Loucy (cell line): ENCODE measurements at regions not wholly inside any gene's neighbourhood (a gene's known extent, or its start where the extent isn't known, plus 50 kb on each side); places are given as distances from the start of the nearest gene placed in this dataset.

ENCODE experiments used
- H2AFZ ChIP-seq: fragments of 200-600 bp; sonication (generic); 2 replicates; pipeline ENCODE4 v1.6.0; 2016; ENCODE audit warnings: antibody characterized with exemption, mild to moderate bottlenecking, low read length, moderate library complexity
- H3F3A ChIP-seq: fragments of 200-600 bp; 2 replicates; pipeline ENCODE4 v1.6.0; 2016; ENCODE audit warnings: antibody characterized with exemption, low read depth, mild to moderate bottlenecking
- H3K27me3 ChIP-seq: fragments of 200-600 bp; sonication (generic); 2 replicates; pipeline ENCODE4 v1.6.1; 2014; ENCODE audit warnings: low read length, mild to moderate bottlenecking; ENCODE audit not compliant: insufficient read depth, poor library complexity, severe bottlenecking
- H3K36me3 ChIP-seq: fragments of 200-600 bp; sonication (generic); 2 replicates; pipeline ENCODE4 v1.6.1; 2016; ENCODE audit warnings: low read length; ENCODE audit not compliant: insufficient read depth
- H3K4me1 ChIP-seq: fragments of 200-600 bp; sonication (generic); 2 replicates; pipeline ENCODE4 v1.5.1; 2014; ENCODE audit warnings: low read length, mild to moderate bottlenecking; ENCODE audit not compliant: insufficient read depth, poor library complexity, severe bottlenecking
- H3K4me2 ChIP-seq: fragments of 200-600 bp; sonication (generic); 2 replicates; pipeline ENCODE4 v1.6.0; 2014; ENCODE audit warnings: antibody characterized with exemption, low read length, low read depth, mild to moderate bottlenecking; ENCODE audit not compliant: poor library complexity, severe bottlenecking
- H3K4me3 ChIP-seq: fragments of 200-600 bp; sonication (generic); 2 replicates; pipeline ENCODE4 v1.5.1; 2014; ENCODE audit warnings: low read length, mild to moderate bottlenecking, mixed read lengths; ENCODE audit not compliant: poor library complexity, severe bottlenecking
- H3K79me2 ChIP-seq: fragments of 200-600 bp; sonication (generic); 2 replicates; pipeline ENCODE4 v1.6.1; 2014; ENCODE audit warnings: low read length; ENCODE audit not compliant: insufficient read depth
- H3K9ac ChIP-seq: fragments of 200-600 bp; sonication (generic); 2 replicates; pipeline ENCODE4 v1.6.0; 2014; ENCODE audit warnings: mild to moderate bottlenecking, low read depth, low read length, moderate library complexity; ENCODE audit not compliant: poor library complexity, severe bottlenecking
- H3K9me2 ChIP-seq: fragments of 200-600 bp; sonication (generic); replicated peaks from 2 replicates; pipeline ENCODE4 v1.6.1; 2016; ENCODE audit warnings: low read depth, low read length, mixed read lengths
- H3K9me3 ChIP-seq: fragments of 200-600 bp; sonication (generic); 2 replicates; pipeline ENCODE4 v1.6.1; 2014; ENCODE audit warnings: mild to moderate bottlenecking, antibody characterized with exemption, low read length, low read depth; ENCODE audit not compliant: insufficient read depth
- H4K20me1 ChIP-seq: fragments of 200-600 bp; sonication (generic); 2 replicates; pipeline ENCODE4 v1.6.0; 2014; ENCODE audit warnings: antibody characterized with exemption, low read length, mild to moderate bottlenecking; ENCODE audit not compliant: insufficient read depth, poor library complexity, severe bottlenecking
- EZH2phosphoT487 ChIP-seq: fragments of 200-600 bp; IDR thresholded peaks from 2 replicates; pipeline ENCODE4 v1.6.1; 2018; ENCODE audit warnings: antibody characterized with exemption, mild to moderate bottlenecking, moderate library complexity, borderline replicate concordance
- TF ChIP-seq, protein P1 (sequence below): fragments of 200-600 bp; sonication (generic); conservative IDR thresholded peaks from 2 replicates; pipeline ENCODE4 v1.5.1; 2014; ENCODE audit warnings: mild to moderate bottlenecking, antibody characterized with exemption, low read length

DNA sequence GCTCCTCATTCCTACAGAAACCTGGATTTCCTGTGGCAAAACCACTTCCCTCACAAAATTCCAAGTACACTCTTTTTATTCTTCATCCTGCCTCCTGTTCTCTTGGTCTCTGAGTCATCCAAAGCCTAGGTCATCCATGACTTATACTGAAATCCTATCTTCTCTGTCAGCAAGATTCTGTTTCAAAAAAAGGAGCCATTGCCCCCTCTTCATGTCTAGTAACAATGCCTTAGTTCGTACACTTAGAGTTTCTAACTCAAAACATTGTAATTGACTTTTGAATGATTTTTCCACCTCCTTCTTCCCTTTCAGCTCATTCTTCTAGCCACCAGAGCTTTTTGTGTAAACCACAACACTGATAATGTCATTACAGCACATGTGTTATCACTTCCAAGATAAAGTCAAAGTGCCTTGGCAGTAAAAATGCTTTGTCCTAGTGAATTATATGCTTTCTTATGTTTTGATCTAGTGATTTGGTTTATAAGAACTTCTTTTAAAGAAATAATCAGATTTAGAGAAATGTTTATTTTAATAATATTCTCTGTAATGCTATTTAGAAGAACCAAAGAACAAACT is 256.5 kb upstream of the NECTIN3 start:
- Histone ChIP-seq H3F3A (no peaks in the 10 kb centered on the region), H3K4me2 (peak overlapping the region; percentile 80), H3K36me3 (no peaks in the 10 kb centered on the region), H3K27me3 (no peaks in the 10 kb centered on the region), H2AFZ (no peak overlapping the region), H3K9me2 (no peaks in the 10 kb centered on the region), H3K4me3 (peak overlapping the region; percentile 62), H3K79me2 (no peaks in the 10 kb centered on the region), H3K4me1 (peaks cover 31% of the 10 kb centered on the region), H3K9me3 (no peaks in the 10 kb centered on the region), H3K9ac (no peak overlapping the region), H4K20me1 (no peaks in the 10 kb centered on the region)
- TF ChIP-seq, protein P1, sequence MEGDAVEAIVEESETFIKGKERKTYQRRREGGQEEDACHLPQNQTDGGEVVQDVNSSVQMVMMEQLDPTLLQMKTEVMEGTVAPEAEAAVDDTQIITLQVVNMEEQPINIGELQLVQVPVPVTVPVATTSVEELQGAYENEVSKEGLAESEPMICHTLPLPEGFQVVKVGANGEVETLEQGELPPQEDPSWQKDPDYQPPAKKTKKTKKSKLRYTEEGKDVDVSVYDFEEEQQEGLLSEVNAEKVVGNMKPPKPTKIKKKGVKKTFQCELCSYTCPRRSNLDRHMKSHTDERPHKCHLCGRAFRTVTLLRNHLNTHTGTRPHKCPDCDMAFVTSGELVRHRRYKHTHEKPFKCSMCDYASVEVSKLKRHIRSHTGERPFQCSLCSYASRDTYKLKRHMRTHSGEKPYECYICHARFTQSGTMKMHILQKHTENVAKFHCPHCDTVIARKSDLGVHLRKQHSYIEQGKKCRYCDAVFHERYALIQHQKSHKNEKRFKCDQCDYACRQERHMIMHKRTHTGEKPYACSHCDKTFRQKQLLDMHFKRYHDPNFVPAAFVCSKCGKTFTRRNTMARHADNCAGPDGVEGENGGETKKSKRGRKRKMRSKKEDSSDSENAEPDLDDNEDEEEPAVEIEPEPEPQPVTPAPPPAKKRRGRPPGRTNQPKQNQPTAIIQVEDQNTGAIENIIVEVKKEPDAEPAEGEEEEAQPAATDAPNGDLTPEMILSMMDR, result no peak
- no peak for TF ChIP-seq EZH2phosphoT487

DNA sequence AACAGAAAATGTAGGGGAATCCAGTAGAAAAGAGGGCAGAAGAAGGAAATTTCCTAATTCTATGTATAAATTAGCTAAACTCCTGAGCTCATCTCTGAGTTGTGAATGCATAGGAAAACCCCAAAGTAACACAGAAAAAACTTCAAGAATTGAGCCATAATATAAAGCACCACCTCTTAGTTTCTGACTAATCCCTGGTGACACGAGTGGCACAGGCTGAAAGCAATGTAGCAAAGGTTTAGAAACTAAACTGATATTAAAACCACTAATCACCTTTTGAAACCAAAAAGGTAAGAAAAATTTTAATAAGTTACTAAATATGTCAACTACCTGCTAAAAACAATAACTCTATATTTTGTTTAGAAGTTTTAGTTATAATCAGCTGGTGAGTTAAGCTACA is 255.6 kb upstream of the NECTIN3 start:
- TF ChIP-seq EZH2phosphoT487, result no peak
- TF ChIP-seq, protein P1, result no peak
- Histone ChIP-seq H3K36me3 (no peaks in the 10 kb centered on the region), H2AFZ (no peak overlapping the region), H3K4me1 (peaks cover 31% of the 10 kb centered on the region), H3K79me2 (no peaks in the 10 kb centered on the region), H3K27me3 (no peaks in the 10 kb centered on the region), H3F3A (no peaks in the 10 kb centered on the region), H3K9me2 (no peaks in the 10 kb centered on the region), H4K20me1 (no peaks in the 10 kb centered on the region), H3K4me3 (no peak overlapping the region), H3K9me3 (no peaks in the 10 kb centered on the region), H3K9ac (no peak overlapping the region), H3K4me2 (no peak overlapping the region)

DNA sequence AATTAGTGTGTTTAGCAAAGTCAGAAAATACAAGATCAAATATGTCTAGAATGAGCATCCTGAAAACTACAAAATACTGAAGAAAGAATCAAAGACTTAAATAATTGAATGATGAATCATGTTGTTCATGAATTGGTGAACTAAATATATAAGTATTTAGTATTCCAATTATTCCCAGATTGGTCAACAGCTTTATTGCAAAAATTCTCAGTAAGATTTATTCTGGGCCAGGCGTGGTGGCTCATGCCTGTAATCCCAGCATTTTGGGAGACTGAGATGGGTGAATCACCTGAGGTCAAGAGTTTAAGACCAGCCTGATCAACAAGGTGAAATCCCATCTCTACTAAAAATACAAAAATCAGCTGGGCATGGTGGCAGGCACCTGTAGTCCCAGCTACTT is 250.0 kb upstream of the NECTIN3 start:
- H3K9ac ChIP-seq, result no peak overlapping the region
- H3K4me2 ChIP-seq, result no peak overlapping the region
- TF ChIP-seq EZH2phosphoT487, result no peak
- TF ChIP-seq, protein P1, result no peak
- H3F3A ChIP-seq, result no peaks in the 10 kb centered on the region
- no peaks in the 10 kb centered on the region for H3K79me2 ChIP-seq
- no peaks in the 10 kb centered on the region for H3K27me3 ChIP-seq
- H3K36me3 ChIP-seq, result no peaks in the 10 kb centered on the region
- no peak overlapping the region for H3K4me3 ChIP-seq
- H2AFZ ChIP-seq, result no peak overlapping the region
- no peaks in the 10 kb centered on the region for H3K9me3 ChIP-seq
- H4K20me1 ChIP-seq, result no peaks in the 10 kb centered on the region
- no peaks in the 10 kb centered on the region for H3K9me2 ChIP-seq
- H3K4me1 ChIP-seq, result no peaks in the 10 kb centered on the region
